ENCODE measurements at regions not wholly inside any gene's neighbourhood (a gene's known extent, or its start where the extent isn't known, plus 50 kb on each side); places are given as distances from the start of the nearest gene placed in this dataset.
A peak's percentile ranks its signal among the peaks of the same experiment; 100 is the strongest.
"Not testable (repeated sequence)": the region's sequence is repeated elsewhere in the genome, so short reads cannot be mapped to it uniquely, and the experiment has no call there.

DNA sequence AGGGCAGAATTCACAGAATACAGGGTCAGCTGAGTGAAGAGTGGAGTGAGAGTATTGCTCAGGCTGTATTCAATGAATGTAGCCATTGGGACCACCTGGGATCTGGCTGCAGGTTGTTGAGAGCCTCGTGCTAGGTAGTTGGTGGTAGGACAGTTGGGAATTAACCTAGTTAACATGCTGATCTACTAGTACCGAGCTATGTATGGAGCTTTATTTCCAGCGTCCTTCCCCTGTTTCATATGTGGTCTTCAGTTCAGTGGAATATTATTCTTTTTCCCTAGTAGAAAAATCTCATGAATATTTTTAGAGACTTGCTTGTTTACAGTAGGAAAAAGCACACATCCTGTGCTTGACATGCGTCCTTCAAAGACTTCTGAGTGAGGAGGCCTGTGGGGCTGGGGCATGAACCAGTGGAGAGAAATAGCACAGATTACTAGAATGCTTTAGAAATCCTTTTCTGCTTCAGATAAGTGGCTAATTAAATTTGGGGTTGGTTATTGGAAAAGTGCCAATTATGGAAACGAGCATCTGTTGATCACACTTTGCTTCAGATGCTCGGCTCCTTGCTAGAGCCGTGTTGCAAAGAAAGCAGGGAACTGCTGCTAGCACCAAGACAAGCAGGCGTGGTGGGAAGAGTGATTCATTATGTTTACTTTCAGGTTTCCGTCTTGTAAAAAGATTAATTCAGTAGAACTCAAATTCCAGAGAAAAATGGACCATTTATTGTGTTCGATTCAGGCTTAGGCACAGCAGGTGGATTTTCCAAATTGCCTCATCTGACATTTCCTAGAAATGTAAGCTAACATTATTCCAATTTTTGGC lies 53.6 kb downstream of the ARF6 start:
- DNase-seq: peak; percentile 97 to 100

DNA sequence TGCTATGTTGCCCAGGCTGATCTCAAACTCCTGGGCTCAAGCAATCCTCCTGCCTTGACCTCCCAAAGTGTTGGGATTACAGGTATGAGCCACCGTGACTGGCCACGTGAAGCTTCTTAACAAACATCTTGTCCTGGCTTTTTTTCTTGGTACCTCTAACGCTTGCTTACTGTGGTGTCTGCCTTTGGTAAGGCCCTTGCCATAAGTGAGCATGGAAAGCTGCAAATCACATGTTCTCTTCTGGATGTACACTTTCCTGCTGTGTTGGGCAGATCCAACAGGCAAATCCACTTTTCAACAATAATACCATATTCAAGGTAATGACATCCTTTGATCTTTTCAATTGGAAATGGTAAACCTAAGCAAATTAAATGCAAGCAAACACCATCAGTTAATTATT lies 54.6 kb downstream of the ARF6 start:
- no peak for DNase-seq

GRCh38 chr14:49950275-49951228 lies 57.7 kb downstream of the ARF6 start:
- no peak for DNase-seq

GRCh38 chr14:49951229-49951607 lies 58.3 kb downstream of the ARF6 start:
- DNase-seq: no peak

DNA sequence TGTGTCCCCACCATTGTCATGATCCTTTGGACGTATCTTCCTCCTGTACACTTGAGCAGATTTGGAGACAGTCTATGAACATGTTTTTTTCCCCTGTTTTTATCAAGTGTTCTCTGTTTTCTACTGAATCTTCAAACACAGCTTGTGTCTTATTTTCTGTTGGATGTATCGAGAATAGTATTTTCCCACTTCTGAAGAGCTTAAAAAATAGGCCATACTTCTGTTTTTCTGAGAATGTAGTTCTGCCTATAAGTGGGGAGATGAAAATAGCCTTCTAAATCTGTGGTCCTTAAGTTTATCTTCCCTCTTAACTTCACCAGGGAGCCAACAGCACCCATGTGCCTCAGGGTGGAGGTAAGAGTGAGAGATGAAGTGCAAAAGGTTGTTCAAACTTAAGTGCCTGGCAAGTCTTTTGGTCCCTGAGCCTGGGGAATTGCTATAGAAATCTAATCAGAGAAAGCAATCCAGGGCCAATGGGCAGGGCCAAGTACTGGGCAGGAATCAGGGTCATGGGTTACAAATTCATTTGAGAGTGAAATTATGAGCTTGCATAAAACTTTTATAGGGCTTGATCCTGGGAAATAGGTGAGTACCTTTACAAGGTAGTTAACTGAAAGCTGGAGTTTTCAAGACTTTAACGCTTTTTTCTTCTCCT lies 58.9 kb downstream of the ARF6 start:
- DNase-seq: no peak

DNA sequence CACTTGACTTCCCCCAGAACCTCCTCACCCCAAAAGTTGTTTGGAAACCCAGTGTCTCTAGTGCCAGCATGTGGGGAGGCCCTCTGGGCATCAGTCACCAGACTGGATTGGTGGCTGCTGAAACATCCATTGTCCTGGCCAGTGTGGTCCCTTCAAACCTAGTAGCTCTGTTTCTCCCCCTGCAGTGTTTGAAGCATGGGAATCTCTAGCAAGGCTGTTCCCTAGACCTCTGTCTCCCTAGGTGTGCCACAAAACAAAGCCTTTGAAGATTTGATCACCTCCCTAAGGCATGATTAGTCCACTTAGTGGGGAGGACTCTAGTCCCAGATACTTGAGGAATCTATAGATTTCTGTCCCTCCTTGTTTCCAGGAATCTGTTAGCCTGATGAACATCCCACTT lies 60.3 kb downstream of the ARF6 start:
- no peak for DNase-seq

- no peak for DNase-seq
These were observed 61.3 kb downstream of the ARF6 start for GRCh38 chr14:49954171-49954631.

DNA sequence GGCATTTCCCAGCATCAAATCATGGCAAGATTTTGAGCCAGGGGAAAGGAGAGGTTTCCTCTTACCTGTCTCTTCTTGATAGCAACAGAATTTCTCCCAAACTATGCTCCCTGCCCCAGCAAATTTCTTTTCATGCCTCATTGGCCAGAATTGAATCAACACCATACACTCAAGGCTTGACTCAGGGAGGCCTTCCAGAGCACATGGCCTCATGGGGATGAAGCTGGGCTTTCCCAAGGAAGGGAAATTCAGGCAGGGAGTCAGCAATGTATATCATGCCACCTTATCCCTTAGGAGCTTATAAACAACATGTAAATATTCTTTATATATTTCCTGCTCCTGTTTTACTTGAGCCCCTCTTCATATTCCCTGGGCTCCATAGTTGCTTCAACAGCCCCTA lies 62.1 kb downstream of the ARF6 start:
- no peak for DNase-seq

DNA sequence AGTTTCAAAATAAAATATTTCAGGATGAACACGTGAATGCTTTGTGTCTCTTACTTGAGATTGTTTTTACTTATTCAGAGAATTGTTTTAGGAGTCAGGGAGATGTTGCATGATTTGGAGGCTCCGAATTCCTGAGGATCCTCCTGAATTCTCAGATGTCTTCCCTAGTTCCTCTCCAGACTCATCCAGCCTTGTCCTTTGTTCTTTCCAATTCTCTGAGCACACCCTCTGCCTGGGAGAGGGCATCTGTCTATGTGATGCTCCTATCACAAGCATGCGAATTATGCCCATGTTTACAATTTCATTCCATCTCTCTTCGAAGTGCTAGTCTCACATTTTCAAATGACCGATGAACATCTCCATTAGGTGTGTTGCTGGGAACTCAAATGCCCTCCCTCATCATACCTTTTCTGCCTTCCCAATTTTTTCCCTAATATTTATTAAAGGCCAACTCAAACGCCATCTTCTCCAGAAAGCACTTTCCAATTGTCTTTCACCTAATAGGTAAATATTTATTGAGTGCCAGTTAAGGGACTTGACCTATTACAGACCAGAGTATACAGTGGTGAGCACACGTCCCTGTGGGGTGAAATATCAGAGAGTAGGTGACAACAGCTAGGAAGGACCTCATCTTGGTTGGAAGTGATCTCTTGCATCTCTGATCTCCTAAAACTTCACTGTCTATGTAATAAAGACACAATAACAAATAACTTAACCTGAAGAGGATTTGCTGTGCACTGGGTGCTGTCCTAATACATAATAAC lies 64.4 kb downstream of the ARF6 start:
- DNase-seq: no peak

- no peak for DNase-seq
These were observed 67.0 kb downstream of the ARF6 start for GRCh38 chr14:49959822-49960408.

- no peak for DNase-seq
These were observed 67.6 kb downstream of the ARF6 start for GRCh38 chr14:49960453-49960852.

DNA sequence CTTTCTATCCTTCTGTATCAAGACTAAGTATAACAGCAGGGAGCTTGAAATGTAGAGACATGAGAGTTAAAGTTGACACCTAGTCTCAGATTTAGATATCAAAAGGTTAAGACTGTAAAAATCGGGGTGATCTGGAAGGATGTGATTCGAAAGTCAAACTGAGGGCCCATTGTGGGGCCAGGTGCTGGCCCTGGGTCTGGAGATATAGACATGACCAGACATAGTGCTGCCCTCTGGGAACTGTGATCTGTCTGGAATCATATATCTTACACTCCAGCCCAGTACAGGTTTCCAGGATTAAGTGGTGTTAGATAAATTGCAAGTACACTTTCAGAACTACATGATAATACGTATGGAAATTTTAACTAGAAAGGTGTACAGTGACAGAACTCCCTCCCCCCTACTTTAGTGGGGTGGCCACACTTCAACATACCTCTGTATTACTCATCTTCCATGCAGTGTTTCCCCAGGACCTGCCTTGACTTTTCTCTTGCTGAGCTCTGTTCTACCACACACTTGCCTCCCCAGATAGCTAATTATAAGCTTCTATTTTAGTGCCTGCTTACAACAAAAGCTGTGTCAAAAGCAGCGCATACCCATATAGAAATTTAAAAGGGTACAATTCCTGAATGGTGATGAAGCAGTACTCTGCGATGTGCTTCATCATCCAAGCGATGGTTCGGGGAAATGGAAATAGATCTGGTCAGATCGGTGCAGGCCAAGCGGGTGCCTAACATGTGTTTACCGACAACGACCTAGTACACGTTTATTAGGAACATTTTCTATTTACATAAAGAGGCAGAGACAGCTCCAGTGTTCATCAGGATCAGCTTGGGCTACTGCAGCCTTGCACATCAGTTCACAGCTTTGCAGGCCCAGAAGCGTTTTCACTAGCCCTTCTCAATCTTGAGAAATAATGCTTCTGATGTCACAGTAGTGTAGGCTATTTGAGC lies 68.7 kb downstream of the ARF6 start:
- no peak for DNase-seq

DNA sequence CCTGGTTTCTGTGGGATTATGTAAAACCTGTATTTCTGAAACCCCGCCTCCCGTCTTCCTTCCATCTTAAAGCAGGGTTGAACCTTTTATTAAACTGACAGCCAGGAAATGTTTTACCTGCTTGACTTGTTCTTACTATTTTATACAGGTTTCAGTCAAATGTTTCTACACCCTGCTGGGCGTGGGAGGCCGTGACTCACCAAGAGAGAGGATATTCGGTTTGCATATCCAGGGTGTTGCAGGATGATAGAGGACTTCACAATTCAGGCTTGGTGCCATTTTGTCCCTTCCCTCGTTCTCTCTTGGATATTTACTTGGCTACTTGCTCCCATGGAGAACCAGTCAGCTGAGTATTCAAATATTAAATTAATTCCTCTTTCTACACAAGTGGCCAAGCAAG lies 69.7 kb downstream of the ARF6 start:
- DNase-seq: no peak

DNA sequence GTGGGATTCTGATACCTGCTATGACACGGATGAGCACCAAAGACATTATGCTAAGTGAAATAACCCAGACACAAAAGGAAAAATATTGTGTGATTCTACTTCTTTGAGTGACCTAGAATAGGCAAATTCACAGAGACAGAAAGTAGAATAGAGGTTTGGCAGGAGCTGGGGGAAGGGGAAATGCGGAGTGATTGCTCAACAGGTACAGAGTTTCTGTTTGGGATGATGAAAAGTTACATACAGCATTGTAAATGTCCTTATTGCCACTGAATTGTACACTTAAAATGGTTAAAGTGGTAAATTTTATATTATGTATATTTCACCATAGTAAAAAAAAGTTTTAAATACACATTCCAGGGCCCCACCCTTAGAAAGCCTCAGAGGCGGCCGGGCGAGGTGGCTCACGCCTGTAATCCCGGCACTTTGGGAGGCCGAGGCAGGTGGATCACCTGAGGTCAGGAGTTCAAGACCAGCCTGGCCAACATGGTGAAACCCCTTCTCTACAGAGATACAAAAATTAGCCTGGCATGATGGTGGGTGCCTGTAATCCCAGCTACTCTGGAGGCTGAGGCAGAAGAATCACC lies 72.3 kb downstream of the ARF6 start:
- DNase-seq: not testable (repeated sequence)

DNA sequence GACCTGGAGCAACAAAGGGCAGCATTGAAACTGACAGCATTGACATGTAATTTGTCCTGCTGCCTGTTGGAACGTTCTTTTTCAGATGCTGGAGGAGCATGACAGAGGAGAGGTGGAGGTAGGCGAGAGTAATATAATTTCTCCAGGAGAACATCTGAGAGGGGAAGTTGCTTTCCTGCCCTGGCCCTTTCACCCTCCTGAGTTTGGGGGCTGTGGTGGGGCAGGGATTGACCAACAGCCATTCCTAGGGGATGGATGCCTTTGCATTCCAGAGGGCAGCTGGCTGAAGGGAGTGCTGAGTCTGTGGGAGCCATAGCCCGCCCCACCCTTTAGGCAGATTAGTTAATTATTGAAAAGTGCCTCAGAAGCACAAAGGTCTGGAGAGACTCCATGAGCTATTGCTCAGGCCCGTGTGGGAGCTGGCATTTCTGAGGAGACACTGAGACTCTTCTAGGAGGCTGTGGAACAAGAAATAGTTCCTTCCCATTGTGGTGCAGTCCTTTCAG lies 73.5 kb downstream of the ARF6 start:
- no peak for DNase-seq

DNA sequence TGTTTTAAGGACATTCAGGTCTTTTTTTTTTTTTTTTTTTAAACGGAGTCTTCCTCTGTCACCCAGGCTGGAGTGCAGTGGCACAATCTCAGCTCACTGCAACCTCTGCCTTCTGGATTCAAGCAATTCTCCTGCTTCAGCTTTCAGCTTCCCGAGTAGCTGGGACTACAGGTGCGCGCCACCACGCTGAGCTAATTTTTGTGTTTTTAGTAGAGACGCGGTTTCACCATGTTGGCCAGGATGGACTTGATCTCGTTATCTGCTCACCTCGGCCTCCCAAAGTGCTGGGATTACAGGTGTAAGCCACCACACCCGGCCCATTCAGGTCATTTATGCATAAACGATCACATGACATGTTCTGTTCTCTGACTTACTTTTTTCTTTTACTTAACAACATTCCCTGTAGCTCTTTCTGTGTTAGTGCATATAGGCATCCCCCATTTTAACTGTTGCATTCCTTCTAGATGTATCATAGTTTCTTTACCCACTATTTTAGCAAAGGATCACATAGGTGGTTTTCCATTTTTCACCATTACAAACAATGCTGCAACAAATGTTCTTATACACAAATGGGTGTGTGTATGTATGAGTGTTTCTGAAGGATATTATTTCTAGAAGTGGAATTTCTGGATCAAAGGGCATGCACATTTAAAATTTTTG lies 74.2 kb downstream of the ARF6 start:
- no peak for DNase-seq

DNA sequence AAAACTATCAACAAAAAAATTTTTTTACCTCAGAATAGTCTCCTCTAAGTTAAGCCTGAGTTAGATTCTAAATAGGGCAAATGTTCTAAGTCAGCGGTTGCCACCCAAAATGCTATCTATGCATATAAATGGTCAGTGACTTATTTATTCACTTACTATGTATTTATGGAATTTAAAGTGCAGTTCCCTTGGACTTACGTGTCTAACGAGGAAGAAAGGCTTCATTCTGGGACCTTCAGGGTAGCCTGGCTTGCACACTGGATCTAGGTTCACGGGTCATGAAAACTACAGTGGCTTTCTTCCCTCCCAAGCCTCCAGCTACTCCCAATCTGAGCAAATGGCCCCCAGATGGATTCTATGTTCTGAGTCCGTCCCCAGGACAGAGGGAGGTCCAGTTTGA lies 77.1 kb downstream of the ARF6 start:
- no peak for DNase-seq

- DNase-seq: no peak
These were observed 77.7 kb downstream of the ARF6 start for GRCh38 chr14:49970474-49971147.

Data from NCI-H524 (cell line).